DMS153 treated with DMSO at 0.1 percent for 48 hours (cell line): ENCODE measurements at regions not wholly inside any gene's neighbourhood (a gene's known extent, or its start where the extent isn't known, plus 50 kb on each side); places are given as distances from the start of the nearest gene placed in this dataset.

Source experiments
- DNase-seq: peaks from one replicate; lab custom pipeline; 2025; ENCODE audit not compliant: unreplicated experiment; lab: John Stamatoyannopoulos, UW

GRCh38 chrX:39525758-39526157 lies 572.0 kb downstream of the BCOR start:
- DNase-seq = no peak

GRCh38 chrX:39527025-39527424 lies 570.7 kb downstream of the BCOR start:
- no peak for DNase-seq

GRCh38 chrX:39528161-39528916 lies 569.4 kb downstream of the BCOR start:
- no peak for DNase-seq

- no peak for DNase-seq
Observed at GRCh38 chrX:39532761-39533160, 565.0 kb downstream of the BCOR start.

GRCh38 chrX:39534949-39535348 lies 562.8 kb downstream of the BCOR start:
- DNase-seq = no peak

- no peak for DNase-seq
Observed at GRCh38 chrX:39536211-39536610, 561.5 kb downstream of the BCOR start.

GRCh38 chrX:39541881-39542280 lies 555.9 kb downstream of the BCOR start:
- no peak for DNase-seq

GRCh38 chrX:39542316-39542715 lies 555.4 kb downstream of the BCOR start:
- DNase-seq = no peak

GRCh38 chrX:39550795-39551361 lies 546.9 kb downstream of the BCOR start:
- DNase-seq = no peak

- DNase-seq = no peak
Observed at GRCh38 chrX:39551762-39552161, 546.0 kb downstream of the BCOR start.

GRCh38 chrX:39555431-39555830 lies 542.3 kb downstream of the BCOR start:
- DNase-seq = no peak

GRCh38 chrX:39556056-39556455 lies 541.7 kb downstream of the BCOR start:
- no peak for DNase-seq

GRCh38 chrX:39559229-39559628 lies 538.5 kb downstream of the BCOR start:
- no peak for DNase-seq

- no peak for DNase-seq
Observed at GRCh38 chrX:39560271-39560670, 537.5 kb downstream of the BCOR start.

GRCh38 chrX:39563178-39563577 lies 534.6 kb downstream of the BCOR start:
- DNase-seq = no peak

GRCh38 chrX:39564751-39565150 lies 533.0 kb downstream of the BCOR start:
- DNase-seq = no peak

- peak; percentile 9 for DNase-seq
Observed at GRCh38 chrX:39574178-39574577, 523.6 kb downstream of the BCOR start.

GRCh38 chrX:39576041-39576872 lies 521.5 kb downstream of the BCOR start:
- peak; percentile 10 for DNase-seq

- DNase-seq = no peak
Observed at GRCh38 chrX:39577206-39577984, 520.4 kb downstream of the BCOR start.

GRCh38 chrX:39577985-39578869 lies 519.5 kb downstream of the BCOR start:
- no peak for DNase-seq
